HFFc6 (cell line): ENCODE measurements at regions not wholly inside any gene's neighbourhood (a gene's known extent, or its start where the extent isn't known, plus 50 kb on each side); places are given as distances from the start of the nearest gene placed in this dataset.

Experiments
- DNase-seq: peaks from one replicate; pipeline ENCODE4 v3.0.0-alpha.2; 2018
- H3K27ac Mint-ChIP-seq: 2 replicates; pipeline ENCODE4 v1.8.0; 2020; ENCODE audit warnings: mild to moderate bottlenecking, mixed read lengths
- H3K27me3 Mint-ChIP-seq: 2 replicates; pipeline ENCODE4 v1.8.0; 2021; ENCODE audit warnings: mild to moderate bottlenecking, moderate library complexity, mixed read lengths; ENCODE audit not compliant: insufficient read depth
- H3K36me3 Mint-ChIP-seq: 2 replicates; pipeline ENCODE4 v1.8.0; 2021; ENCODE audit warnings: low read depth, mixed read lengths
- H3K4me1 Mint-ChIP-seq: 2 replicates; pipeline ENCODE4 v1.8.0; 2020; ENCODE audit warnings: low read depth, mixed read lengths
- H3K4me3 Mint-ChIP-seq: 2 replicates; pipeline ENCODE4 v1.8.0; 2020; ENCODE audit warnings: mild to moderate bottlenecking, moderate library complexity, mixed read lengths
- H3K9me3 Mint-ChIP-seq: 2 replicates; pipeline ENCODE4 v1.8.0; 2020; ENCODE audit warnings: mild to moderate bottlenecking, mixed read lengths
- TF ChIP-seq, protein P1 (sequence below): fragments of 200-600 bp; sonication (generic); IDR thresholded peaks from 2 replicates; pipeline ENCODE4 v1.5.0; 2021; ENCODE audit warnings: antibody characterized with exemption, mild to moderate bottlenecking

DNA sequence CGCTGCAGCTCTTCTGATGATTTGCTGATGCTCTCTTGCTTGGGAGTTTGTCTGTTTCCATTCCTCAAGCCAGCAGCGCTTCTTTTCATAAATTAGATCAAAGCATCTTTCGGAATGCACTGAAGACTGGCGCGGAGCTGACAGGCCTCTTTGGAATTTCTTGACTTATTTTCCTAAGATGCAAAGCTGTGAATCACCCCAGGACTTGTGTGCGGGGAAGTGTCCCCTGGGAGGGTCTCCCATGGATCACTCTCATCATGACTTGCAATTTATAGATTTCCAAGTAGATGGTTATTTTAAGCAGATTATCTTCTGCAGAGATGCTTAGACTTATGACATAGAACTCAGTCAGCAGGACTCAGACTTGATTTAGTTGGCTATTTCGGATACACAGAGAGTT lies 467.2 kb downstream of the TCERG1L start:
- TF ChIP-seq, protein P1, sequence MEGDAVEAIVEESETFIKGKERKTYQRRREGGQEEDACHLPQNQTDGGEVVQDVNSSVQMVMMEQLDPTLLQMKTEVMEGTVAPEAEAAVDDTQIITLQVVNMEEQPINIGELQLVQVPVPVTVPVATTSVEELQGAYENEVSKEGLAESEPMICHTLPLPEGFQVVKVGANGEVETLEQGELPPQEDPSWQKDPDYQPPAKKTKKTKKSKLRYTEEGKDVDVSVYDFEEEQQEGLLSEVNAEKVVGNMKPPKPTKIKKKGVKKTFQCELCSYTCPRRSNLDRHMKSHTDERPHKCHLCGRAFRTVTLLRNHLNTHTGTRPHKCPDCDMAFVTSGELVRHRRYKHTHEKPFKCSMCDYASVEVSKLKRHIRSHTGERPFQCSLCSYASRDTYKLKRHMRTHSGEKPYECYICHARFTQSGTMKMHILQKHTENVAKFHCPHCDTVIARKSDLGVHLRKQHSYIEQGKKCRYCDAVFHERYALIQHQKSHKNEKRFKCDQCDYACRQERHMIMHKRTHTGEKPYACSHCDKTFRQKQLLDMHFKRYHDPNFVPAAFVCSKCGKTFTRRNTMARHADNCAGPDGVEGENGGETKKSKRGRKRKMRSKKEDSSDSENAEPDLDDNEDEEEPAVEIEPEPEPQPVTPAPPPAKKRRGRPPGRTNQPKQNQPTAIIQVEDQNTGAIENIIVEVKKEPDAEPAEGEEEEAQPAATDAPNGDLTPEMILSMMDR, result no peak
- no peak overlapping the region for H3K4me3 Mint-ChIP-seq

GRCh38 chr10:130847170-130847569 lies 464.4 kb downstream of the TCERG1L start:
- no peaks in the 10 kb centered on the region for H3K27me3 Mint-ChIP-seq
- no peak overlapping the region for H3K27ac Mint-ChIP-seq
- no peak for DNase-seq
- H3K9me3 Mint-ChIP-seq, result peaks cover 46% of the 10 kb centered on the region
- no peaks in the 10 kb centered on the region for H3K4me1 Mint-ChIP-seq
- H3K36me3 Mint-ChIP-seq, result peaks cover 5% of the 10 kb centered on the region; the same call in 1 of the 2 replicates
- TF ChIP-seq, protein P1, result no peak
- no peak overlapping the region for H3K4me3 Mint-ChIP-seq

More for the DNA sequence above, 467.2 kb downstream of the TCERG1L start:
- peaks cover 49% of the 10 kb centered on the region for H3K9me3 Mint-ChIP-seq
- no peaks in the 10 kb centered on the region; the same call in 1 of the 2 replicates for H3K27me3 Mint-ChIP-seq
- H3K27ac Mint-ChIP-seq, result no peak overlapping the region
- H3K4me1 Mint-ChIP-seq, result no peaks in the 10 kb centered on the region
- no peak for DNase-seq
- H3K36me3 Mint-ChIP-seq, result peaks cover 5% of the 10 kb centered on the region; the same call in 1 of the 2 replicates

DNA sequence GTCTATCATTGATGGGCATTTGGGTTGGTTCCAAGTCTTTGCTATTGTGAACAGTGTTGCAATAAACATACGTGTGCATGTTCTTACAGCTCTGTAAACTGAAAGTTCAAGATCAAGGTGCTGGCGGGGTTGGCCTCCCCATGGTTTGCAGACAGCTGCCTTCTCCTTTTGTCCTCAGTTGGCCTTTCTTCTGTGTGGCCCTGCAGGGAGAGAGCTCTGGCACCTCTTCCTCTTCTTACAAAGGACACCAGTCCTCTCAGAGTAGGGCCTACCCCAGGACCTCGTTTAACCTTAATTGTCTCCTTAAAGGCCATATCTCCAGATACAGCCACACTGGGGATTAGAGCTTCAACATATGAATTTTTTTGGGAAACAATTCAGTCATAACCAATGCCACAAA lies 462.7 kb downstream of the TCERG1L start:
- Mint-ChIP-seq H3K4me3 (no peak overlapping the region), H3K36me3 (peaks cover 13% of the 10 kb centered on the region), H3K27me3 (no peaks in the 10 kb centered on the region), H3K4me1 (no peaks in the 10 kb centered on the region), H3K9me3 (peaks cover 48% of the 10 kb centered on the region), H3K27ac (no peak overlapping the region)
- no peak for DNase-seq
- TF ChIP-seq, protein P1, result no peak

GRCh38 chr10:130854151-130854550 lies 457.4 kb downstream of the TCERG1L start:
- TF ChIP-seq, protein P1, result no peak
- DNase-seq, result no peak
- no peaks in the 10 kb centered on the region for H3K27me3 Mint-ChIP-seq
- H3K4me3 Mint-ChIP-seq, result no peak overlapping the region
- H3K27ac Mint-ChIP-seq, result no peak overlapping the region
- peaks cover 16% of the 10 kb centered on the region for H3K36me3 Mint-ChIP-seq
- H3K4me1 Mint-ChIP-seq, result no peaks in the 10 kb centered on the region
- H3K9me3 Mint-ChIP-seq, result peaks cover 65% of the 10 kb centered on the region

GRCh38 chr10:130857631-130858295 lies 453.8 kb downstream of the TCERG1L start:
- Mint-ChIP-seq H3K27me3 (no peaks in the 10 kb centered on the region), H3K9me3 (peaks cover 76% of the 10 kb centered on the region), H3K27ac (no peak overlapping the region), H3K36me3 (peaks cover 24% of the 10 kb centered on the region), H3K4me1 (no peaks in the 10 kb centered on the region), H3K4me3 (no peak overlapping the region)
- no peak for DNase-seq
- TF ChIP-seq, protein P1, result no peak
